CD4-positive, alpha-beta memory T cell (primary cell): ENCODE measurements at regions not wholly inside any gene's neighbourhood (a gene's known extent, or its start where the extent isn't known, plus 50 kb on each side); places are given as distances from the start of the nearest gene placed in this dataset.

Experiments
- CTCF ChIA-PET: fragments of 350-600 bp; sonication (Branson Sonifier 250); formaldehyde crosslinking; loops from one replicate; lab custom pipeline; 2021; ENCODE audit warnings: inconsistent platforms; ENCODE audit not compliant: partially characterized antibody; lab: Charles Lee
- POLR2A ChIA-PET: fragments of 350-600 bp; sonication (Branson Sonifier 250); formaldehyde crosslinking; loops from one replicate; lab custom pipeline; 2021; ENCODE audit not compliant: partially characterized antibody; lab: Charles Lee
- DNase-seq, 5 donors: peaks; one replicate each; pipeline versions ENCODE4 v3.0.0 to v3.0.0-alpha.2; 2020 to 2022; ENCODE audit warnings: mixed read lengths in 1 of 5
- H3K27ac ChIP-seq: one replicate; pipeline ENCODE4 v1.7.0; 2013; ENCODE audit warnings: low read depth, low read length
- H3K27me3 ChIP-seq: 2 replicates; pipeline ENCODE4 v1.7.0; 2013; ENCODE audit warnings: mild to moderate bottlenecking, low read length, moderate library complexity; ENCODE audit not compliant: insufficient read depth
- H3K36me3 ChIP-seq: 2 replicates; pipeline ENCODE4 v1.7.0; 2013; ENCODE audit warnings: mild to moderate bottlenecking, low read length, moderate library complexity; ENCODE audit not compliant: insufficient read depth
- H3K4me1 ChIP-seq: 2 replicates; pipeline ENCODE4 v1.7.0; 2013; ENCODE audit warnings: mild to moderate bottlenecking, low read length, moderate library complexity; ENCODE audit not compliant: insufficient read depth
- H3K4me3 ChIP-seq, 2 donors: one replicate each; pipeline ENCODE4 v1.7.0; 2013; ENCODE audit warnings: low read length in 2 of 2, mild to moderate bottlenecking in 1 of 2
- H3K9me3 ChIP-seq, 2 donors: one replicate each; pipeline ENCODE4 v1.7.0; 2013; ENCODE audit warnings: low read length in 2 of 2, control low read depth in 1 of 2; ENCODE audit not compliant: control insufficient read depth in 1 of 2
- H3K27ac Mint-ChIP-seq, 7 donors: one replicate each; pipeline ENCODE4 v1.8.0; 2020 to 2021; ENCODE audit warnings: mixed read lengths in 7 of 7, mild to moderate bottlenecking in 6 of 7, inconsistent platforms in 3 of 7, moderate library complexity in 3 of 7
- H3K27me3 Mint-ChIP-seq, 2 donors: one replicate each; pipeline ENCODE4 v1.8.0; 2020 to 2021; ENCODE audit warnings: mixed read lengths in 2 of 2
- H3K36me3 Mint-ChIP-seq, 2 donors: one replicate each; pipeline ENCODE4 v1.8.0; 2020 to 2021; ENCODE audit warnings: mixed read lengths in 2 of 2, inconsistent platforms in 1 of 2, mild to moderate bottlenecking in 1 of 2
- H3K4me1 Mint-ChIP-seq, 4 donors: one replicate each; pipeline ENCODE4 v1.8.0; 2020 to 2021; ENCODE audit warnings: mixed read lengths in 4 of 4, mild to moderate bottlenecking in 1 of 4
- H3K4me3 Mint-ChIP-seq, 8 donors: one replicate each; pipeline ENCODE4 v1.8.0; 2020 to 2021; ENCODE audit warnings: mixed read lengths in 8 of 8, mild to moderate bottlenecking in 7 of 8, moderate library complexity in 6 of 8, inconsistent platforms in 3 of 8
- H3K9me3 Mint-ChIP-seq, 8 donors: one replicate each; pipeline ENCODE4 v1.8.0; 2020 to 2021; ENCODE audit warnings: mixed read lengths in 8 of 8, mild to moderate bottlenecking in 5 of 8, inconsistent platforms in 3 of 8, moderate library complexity in 1 of 8
- intact Hi-C: fragments of 100-400 bp; cut with micrococcal nuclease; formaldehyde crosslinking; loops from one replicate; pipeline ENCODE4 v1.15.1; 2023

GRCh38 chr2:6492573-6492972 lies 373.1 kb downstream of the CMPK2 start:
- intact Hi-C loops = no loop called here
- ChIA-PET POLR2A (no interaction called here), CTCF (no interaction called here)
- no peaks in the 10 kb centered on the region for H3K27me3 ChIP-seq
- H3K27ac Mint-ChIP-seq = no peak overlapping the region
- peaks cover 0 to 9% (median under 1%) of the 10 kb centered on the region in 8 donors for H3K9me3 Mint-ChIP-seq
- H3K4me3 ChIP-seq = no peak overlapping the region
- H3K9me3 ChIP-seq = no peaks in the 10 kb centered on the region
- H3K27me3 Mint-ChIP-seq = peaks cover 0 to 2% of the 10 kb centered on the region in 2 donors
- H3K4me3 Mint-ChIP-seq = no peak overlapping the region
- H3K4me1 Mint-ChIP-seq = no peaks in the 10 kb centered on the region
- DNase-seq = no peak
- no peaks in the 10 kb centered on the region for H3K36me3 Mint-ChIP-seq
- H3K4me1 ChIP-seq = no peaks in the 10 kb centered on the region
- H3K36me3 ChIP-seq = no peaks in the 10 kb centered on the region
- no peak overlapping the region for H3K27ac ChIP-seq

DNA sequence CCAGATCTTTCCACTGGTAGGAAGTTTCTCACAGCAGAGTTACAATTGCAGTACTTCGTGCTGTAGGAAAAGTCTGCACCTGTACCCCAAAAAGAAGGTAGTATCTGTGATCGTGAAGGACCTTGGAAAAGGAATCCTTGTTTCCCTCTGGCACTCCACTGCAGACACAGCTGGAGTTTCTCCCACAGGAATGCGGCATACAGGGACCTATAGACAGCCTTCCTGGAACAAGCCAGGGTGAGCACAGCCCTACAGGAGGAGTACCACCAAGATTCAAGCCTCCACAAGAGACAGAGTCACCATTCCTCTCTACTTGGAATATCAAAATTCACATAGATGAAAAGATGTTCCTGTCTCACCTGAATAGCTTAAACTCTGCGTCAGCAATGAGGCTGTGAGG lies 372.4 kb downstream of the CMPK2 start:
- no peak overlapping the region for H3K4me3 ChIP-seq
- Mint-ChIP-seq H3K9me3 (peaks cover 0 to 9% (median under 1%) of the 10 kb centered on the region in 8 donors), H3K4me3 (no peak overlapping the region), H3K27ac (no peak overlapping the region), H3K4me1 (no peaks in the 10 kb centered on the region), H3K36me3 (no peaks in the 10 kb centered on the region), H3K27me3 (peaks cover 0 to 2% of the 10 kb centered on the region in 2 donors)
- POLR2A ChIA-PET = no interaction called here
- H3K9me3 ChIP-seq = no peaks in the 10 kb centered on the region
- intact Hi-C loops = no loop called here
- no peaks in the 10 kb centered on the region for H3K4me1 ChIP-seq
- no peak overlapping the region for H3K27ac ChIP-seq
- CTCF ChIA-PET = no interaction called here
- DNase-seq = no peak
- H3K36me3 ChIP-seq = no peaks in the 10 kb centered on the region
- H3K27me3 ChIP-seq = no peaks in the 10 kb centered on the region

DNA sequence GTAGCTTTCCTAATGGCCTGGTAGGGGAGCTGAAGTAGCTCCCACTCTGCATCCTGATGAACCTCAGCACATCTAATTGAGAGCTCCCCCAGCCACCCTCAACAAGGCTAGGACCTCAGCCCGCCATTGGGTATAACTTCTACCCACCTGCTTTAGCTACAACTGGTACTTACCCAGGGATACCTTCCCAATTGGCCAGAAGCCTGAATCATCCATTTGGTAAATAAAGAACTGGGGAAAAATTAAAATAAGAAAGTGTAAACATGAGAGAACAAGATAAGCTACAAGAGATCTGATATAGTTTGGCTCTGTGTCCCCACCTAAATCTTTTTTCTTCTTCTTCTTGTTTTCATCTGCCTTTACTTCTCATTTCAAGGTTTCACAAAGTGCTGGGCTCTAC lies 372.0 kb downstream of the CMPK2 start:
- no peaks in the 10 kb centered on the region for H3K4me1 ChIP-seq
- H3K9me3 ChIP-seq = no peaks in the 10 kb centered on the region
- no peaks in the 10 kb centered on the region for H3K36me3 ChIP-seq
- CTCF ChIA-PET = no interaction called here
- H3K27ac ChIP-seq = no peak overlapping the region
- Mint-ChIP-seq H3K36me3 (no peaks in the 10 kb centered on the region), H3K4me3 (no peak overlapping the region), H3K9me3 (peaks cover 0 to 9% (median under 1%) of the 10 kb centered on the region in 8 donors), H3K27me3 (peaks cover 0 to 2% of the 10 kb centered on the region in 2 donors), H3K4me1 (no peaks in the 10 kb centered on the region), H3K27ac (no peak overlapping the region)
- DNase-seq = no peak
- H3K27me3 ChIP-seq = no peaks in the 10 kb centered on the region
- intact Hi-C loops = no loop called here
- POLR2A ChIA-PET = no interaction called here
- H3K4me3 ChIP-seq = no peak overlapping the region

DNA sequence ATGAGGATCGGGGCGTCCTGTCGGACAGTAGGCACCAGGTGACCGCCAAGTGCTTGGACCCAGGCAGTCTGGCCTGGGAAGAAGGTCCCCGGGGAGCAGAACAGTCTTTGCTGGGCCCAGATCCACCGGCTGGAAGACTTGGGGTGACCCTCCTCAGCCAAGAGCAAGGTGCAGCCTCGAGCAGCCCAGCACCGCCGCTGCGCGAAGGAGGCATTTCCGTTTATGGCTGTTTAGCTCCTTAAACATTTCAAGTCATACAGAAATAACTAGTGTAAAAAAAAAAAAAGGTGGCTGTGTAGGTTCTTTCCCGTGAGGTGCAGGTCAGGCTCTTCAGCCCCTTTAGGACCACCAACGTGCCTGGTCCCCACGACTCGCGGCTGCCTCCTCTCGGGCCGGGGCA lies 370.2 kb downstream of the CMPK2 start:
- no peak overlapping the region for H3K4me3 Mint-ChIP-seq

DNA sequence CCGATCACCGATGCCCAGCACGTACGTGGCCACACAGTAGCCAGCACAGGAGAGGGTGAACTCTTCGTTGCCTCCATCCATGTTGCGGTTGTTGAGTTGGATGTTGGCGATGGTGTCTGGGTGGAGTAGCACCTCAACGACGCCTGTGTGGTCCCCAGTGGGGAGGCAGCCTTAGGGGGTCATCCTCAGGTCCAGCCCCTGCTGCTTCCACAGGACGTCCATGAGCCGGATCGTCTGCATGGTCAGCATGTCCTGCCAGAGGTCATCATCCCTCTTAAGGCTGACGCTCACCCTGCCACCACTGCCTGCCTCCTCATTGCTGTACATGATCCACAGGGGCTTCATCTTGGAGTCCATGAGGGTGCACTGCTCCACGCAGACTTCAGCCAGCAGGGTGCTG lies 369.3 kb downstream of the CMPK2 start:
- no peak overlapping the region for H3K27ac Mint-ChIP-seq
- ChIA-PET POLR2A (no interaction called here), CTCF (no interaction called here)
- no peaks in the 10 kb centered on the region for H3K4me1 Mint-ChIP-seq
- H3K4me1 ChIP-seq = no peaks in the 10 kb centered on the region
- no peaks in the 10 kb centered on the region for H3K36me3 Mint-ChIP-seq
- DNase-seq = no peak
- no peak overlapping the region for H3K27ac ChIP-seq
- no peaks in the 10 kb centered on the region for H3K36me3 ChIP-seq
- H3K4me3 Mint-ChIP-seq = no peak overlapping the region
- H3K9me3 Mint-ChIP-seq = peaks cover 0 to 8% (median under 1%) of the 10 kb centered on the region in 8 donors
- H3K27me3 ChIP-seq = no peaks in the 10 kb centered on the region
- intact Hi-C loops = no loop called here
- H3K27me3 Mint-ChIP-seq = no peaks in the 10 kb centered on the region
- no peak overlapping the region for H3K4me3 ChIP-seq
- no peaks in the 10 kb centered on the region for H3K9me3 ChIP-seq

More for the DNA sequence above, 370.2 kb downstream of the CMPK2 start:
- no peaks in the 10 kb centered on the region for H3K4me1 Mint-ChIP-seq
- H3K27me3 ChIP-seq = no peaks in the 10 kb centered on the region
- no peak for DNase-seq
- peaks cover 0 to 9% (median under 1%) of the 10 kb centered on the region in 8 donors for H3K9me3 Mint-ChIP-seq
- no peaks in the 10 kb centered on the region for H3K9me3 ChIP-seq
- no peak overlapping the region for H3K27ac Mint-ChIP-seq
- H3K27me3 Mint-ChIP-seq = no peaks in the 10 kb centered on the region
- ChIA-PET CTCF (no interaction called here), POLR2A (no interaction called here)
- no peak overlapping the region for H3K27ac ChIP-seq
- H3K36me3 ChIP-seq = no peaks in the 10 kb centered on the region
- intact Hi-C loops = no loop called here
- H3K4me1 ChIP-seq = no peaks in the 10 kb centered on the region
- H3K4me3 ChIP-seq = no peak overlapping the region
- H3K36me3 Mint-ChIP-seq = no peaks in the 10 kb centered on the region

DNA sequence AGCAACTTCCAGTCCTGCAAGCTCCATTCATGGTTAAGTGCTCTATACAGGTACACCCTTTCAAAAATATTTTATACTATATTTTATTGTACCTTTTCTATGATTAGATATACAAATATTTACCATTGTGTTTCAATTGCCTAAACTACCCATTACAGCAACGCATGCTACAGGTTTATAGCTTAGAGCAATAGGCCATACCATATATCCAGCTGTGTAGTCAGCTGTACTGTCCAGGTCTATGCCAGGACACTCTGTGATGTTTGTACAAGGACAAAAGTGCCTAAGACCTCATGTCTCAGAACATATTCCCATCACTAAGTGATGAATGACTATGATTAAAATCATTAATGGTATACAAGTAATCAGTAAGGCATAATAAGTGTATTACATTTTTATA lies 368.7 kb downstream of the CMPK2 start:
- Histone ChIP-seq H3K36me3 (no peaks in the 10 kb centered on the region), H3K4me3 (no peak overlapping the region), H3K27me3 (no peaks in the 10 kb centered on the region), H3K27ac (no peak overlapping the region), H3K9me3 (no peaks in the 10 kb centered on the region), H3K4me1 (no peaks in the 10 kb centered on the region)
- Mint-ChIP-seq H3K9me3 (peaks cover 0 to 5% (median 1%) of the 10 kb centered on the region in 8 donors), H3K27me3 (no peaks in the 10 kb centered on the region), H3K4me1 (no peaks in the 10 kb centered on the region), H3K36me3 (no peaks in the 10 kb centered on the region), H3K4me3 (no peak overlapping the region), H3K27ac (no peak overlapping the region)
- POLR2A ChIA-PET = no interaction called here
- intact Hi-C loops = no loop called here
- CTCF ChIA-PET = no interaction called here
- DNase-seq = no peak

DNA sequence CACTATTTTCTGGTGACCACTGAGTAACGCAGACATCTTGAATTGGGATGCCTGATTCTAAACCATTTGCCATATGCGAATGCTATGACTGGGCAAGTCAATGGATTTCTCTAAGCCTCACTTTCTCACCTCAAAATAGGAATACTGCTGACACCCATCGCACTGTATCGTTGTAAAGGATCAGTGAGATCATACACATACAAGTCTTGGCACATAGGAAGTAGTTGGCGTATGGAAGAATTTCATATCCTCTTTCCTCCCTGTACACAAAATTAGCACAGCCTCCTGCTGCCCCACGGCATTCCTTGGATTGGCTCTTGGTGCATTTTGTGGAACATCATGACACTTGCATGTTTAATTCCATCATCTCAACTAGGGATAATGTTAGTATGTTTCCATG lies 366.9 kb downstream of the CMPK2 start:
- H3K4me1 Mint-ChIP-seq = no peaks in the 10 kb centered on the region
- ChIA-PET POLR2A (no interaction called here), CTCF (no interaction called here)
- no peak overlapping the region for H3K27ac Mint-ChIP-seq
- no peaks in the 10 kb centered on the region for H3K36me3 ChIP-seq
- H3K36me3 Mint-ChIP-seq = no peaks in the 10 kb centered on the region
- no peak for DNase-seq
- no peak overlapping the region for H3K4me3 ChIP-seq
- H3K27ac ChIP-seq = no peak overlapping the region
- intact Hi-C loops = no loop called here
- H3K27me3 ChIP-seq = no peaks in the 10 kb centered on the region
- H3K27me3 Mint-ChIP-seq = no peaks in the 10 kb centered on the region
- peaks cover 0 to 5% (median 2%) of the 10 kb centered on the region in 8 donors for H3K9me3 Mint-ChIP-seq
- H3K9me3 ChIP-seq = no peaks in the 10 kb centered on the region
- no peaks in the 10 kb centered on the region for H3K4me1 ChIP-seq
- H3K4me3 Mint-ChIP-seq = no peak overlapping the region

DNA sequence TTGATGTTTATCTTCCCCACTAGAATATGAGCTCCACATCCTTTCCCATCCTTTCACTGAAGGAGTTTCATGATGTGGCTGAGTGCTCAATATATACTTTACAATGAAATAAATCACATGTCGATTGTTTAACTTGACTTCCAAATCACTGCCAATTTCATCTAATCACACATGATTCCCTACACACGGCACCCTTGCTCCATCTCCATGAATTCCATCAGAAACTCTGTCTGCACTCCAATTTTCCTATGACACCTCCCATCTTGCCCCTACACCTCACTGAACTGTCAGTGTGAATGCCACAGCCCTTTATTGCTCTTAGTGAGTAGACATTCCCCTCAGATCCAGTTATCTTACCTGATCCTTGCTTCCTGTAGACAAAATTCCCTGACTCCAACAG lies 366.0 kb downstream of the CMPK2 start:
- intact Hi-C loops = no loop called here
- CTCF ChIA-PET = no interaction called here
- Histone ChIP-seq H3K27ac (no peak overlapping the region), H3K4me3 (no peak overlapping the region), H3K36me3 (no peaks in the 10 kb centered on the region), H3K9me3 (no peaks in the 10 kb centered on the region), H3K4me1 (no peaks in the 10 kb centered on the region), H3K27me3 (no peaks in the 10 kb centered on the region)
- Mint-ChIP-seq H3K27ac (no peak overlapping the region), H3K27me3 (no peaks in the 10 kb centered on the region), H3K36me3 (no peaks in the 10 kb centered on the region), H3K4me1 (no peaks in the 10 kb centered on the region), H3K4me3 (no peak overlapping the region), H3K9me3 (peaks cover 0 to 3% (median 0%) of the 10 kb centered on the region in 8 donors)
- DNase-seq = no peak
- POLR2A ChIA-PET = no interaction called here
